Common myeloid progenitor, CD34-positive (primary cell): ENCODE measurements at regions not wholly inside any gene's neighbourhood (a gene's known extent, or its start where the extent isn't known, plus 50 kb on each side); places are given as distances from the start of the nearest gene placed in this dataset.

Experiments used
- CTCF ChIA-PET: fragments of 350-600 bp; sonication (Branson Sonifier 250); formaldehyde crosslinking; loops from one replicate; lab custom pipeline; 2021; ENCODE audit warnings: antibody characterized with exemption; lab: Charles Lee
- POLR2A ChIA-PET: fragments of 350-600 bp; sonication (Branson Sonifier 250); formaldehyde crosslinking; loops from one replicate; lab custom pipeline; 2021; ENCODE audit warnings: antibody characterized with exemption; lab: Charles Lee
- DNase-seq, 3 donors: peaks; one replicate each; pipeline versions ENCODE4 v3.0.0 to v3.0.0-alpha.2; 2013
- H3K27ac ChIP-seq, 2 experiments: 1 replicate in 1 of 2; 2 replicates in 1 of 2; pipeline ENCODE4 v1.7.0; 2013; ENCODE audit warnings: inconsistent platforms in 2 of 2, low read length in 2 of 2, mild to moderate bottlenecking in 2 of 2, low read depth in 1 of 2, moderate library complexity in 1 of 2; ENCODE audit not compliant: severe bottlenecking in 2 of 2, insufficient read depth in 1 of 2, poor library complexity in 1 of 2
- H3K27me3 ChIP-seq, 5 experiments: replicated peaks in 2 of 5; 1 replicate in 3 of 5; 2 replicates in 2 of 5; pipeline versions ENCODE4 v1.6.1 to v1.7.0; 2013; ENCODE audit warnings: low read length in 4 of 5, mild to moderate bottlenecking in 2 of 5, moderate library complexity in 2 of 5, inconsistent platforms in 1 of 5; ENCODE audit not compliant: insufficient read depth in 5 of 5, control insufficient read depth in 4 of 5
- H3K36me3 ChIP-seq, 4 experiments: 1 replicate in 2 of 4; 2 replicates in 2 of 4; pipeline versions ENCODE4 v1.6.1 to v1.7.0; 2013; ENCODE audit warnings: low read length in 3 of 4, control low read depth in 1 of 4, mild to moderate bottlenecking in 1 of 4; ENCODE audit not compliant: control insufficient read depth in 4 of 4, insufficient read depth in 4 of 4
- H3K4me1 ChIP-seq, 4 experiments: 1 replicate in 3 of 4; 2 replicates in 1 of 4; pipeline versions ENCODE4 v1.6.1 to v1.7.1; 2013; ENCODE audit warnings: low read length in 3 of 4, mild to moderate bottlenecking in 3 of 4, control low read depth in 1 of 4, inconsistent platforms in 1 of 4, moderate library complexity in 1 of 4; ENCODE audit not compliant: control insufficient read depth in 4 of 4, insufficient read depth in 4 of 4; ENCODE audit errors: control extremely low read depth in 1 of 4
- H3K4me3 ChIP-seq, 7 experiments: 1 replicate in 4 of 7; 2 replicates in 3 of 7; pipeline versions ENCODE4 v1.5.1 to v1.7.0; 2013; ENCODE audit warnings: mild to moderate bottlenecking in 7 of 7, low read length in 6 of 7, moderate library complexity in 6 of 7, inconsistent platforms in 2 of 7, low read depth in 2 of 7, control low read depth in 1 of 7; ENCODE audit not compliant: insufficient read depth in 4 of 7, control insufficient read depth in 1 of 7; ENCODE audit errors: extremely low read depth in 1 of 7
- H3K9me3 ChIP-seq, 5 experiments: 1 replicate in 4 of 5; 2 replicates in 1 of 5; pipeline versions ENCODE4 v1.6.1 to v1.7.1; 2013; ENCODE audit warnings: low read length in 4 of 5, mild to moderate bottlenecking in 2 of 5, inconsistent platforms in 1 of 5, low read depth in 1 of 5, moderate library complexity in 1 of 5; ENCODE audit not compliant: control insufficient read depth in 4 of 5, insufficient read depth in 2 of 5; ENCODE audit errors: control extremely low read depth in 1 of 5
- WGBS: methylation state at CpG from one replicate; pipeline ENCODE4 v1.1.5; 2013; ENCODE audit not compliant: insufficient coverage; 5-methylcytosine and 5-hydroxymethylcytosine counted together

- CTCF ChIA-PET, result interaction anchor here (0.5 to 1.2 kb wide), 2 partner anchors 12 to 764 kb away, joined by 3 to 4 read pairs; no protein-coding TSS in a partner anchor
- Histone ChIP-seq H3K9me3 (no peaks in the 10 kb centered on the region), H3K4me3 (no peak overlapping the region), H3K4me1 (no peaks in the 10 kb centered on the region), H3K27ac (no peak overlapping the region), H3K27me3 (no peaks in the 10 kb centered on the region), H3K36me3 (no peaks in the 10 kb centered on the region)
- POLR2A ChIA-PET, result no interaction called here
- DNase-seq, result no peak
Measured at GRCh38 chr6:105561486-105561885, 158.6 kb upstream of the PREP start.

- ChIA-PET CTCF (interaction anchor here (1.2 kb wide), 1 partner anchor 11 kb away, joined by 3 read pairs; no protein-coding TSS in a partner anchor), POLR2A (no interaction called here)
- Histone ChIP-seq H3K4me1 (no peaks in the 10 kb centered on the region), H3K27me3 (no peaks in the 10 kb centered on the region), H3K36me3 (no peaks in the 10 kb centered on the region), H3K9me3 (no peaks in the 10 kb centered on the region), H3K27ac (no peak overlapping the region), H3K4me3 (no peak overlapping the region)
- DNase-seq, result no peak
- WGBS, result 100% methylated on average over 2 of the region's 2 CpGs
Measured at GRCh38 chr6:105560611-105561066, 157.8 kb upstream of the PREP start.

GRCh38 chr6:105557291-105557690 is 154.4 kb upstream of the PREP start:
- ChIA-PET CTCF (no interaction called here), POLR2A (no interaction called here)
- H3K27ac ChIP-seq, result no peak overlapping the region
- H3K27me3 ChIP-seq, result no peaks in the 10 kb centered on the region
- H3K4me1 ChIP-seq, result peaks cover 0 to 6% (median 0%) of the 10 kb centered on the region in 4 experiments
- no peaks in the 10 kb centered on the region for H3K36me3 ChIP-seq
- WGBS, result 100% methylated on average over 4 of the region's 4 CpGs
- no peak for DNase-seq
- no peaks in the 10 kb centered on the region for H3K9me3 ChIP-seq
- no peak overlapping the region for H3K4me3 ChIP-seq

GRCh38 chr6:105553171-105553570 is 150.3 kb upstream of the PREP start:
- Histone ChIP-seq H3K9me3 (no peaks in the 10 kb centered on the region), H3K27me3 (no peaks in the 10 kb centered on the region), H3K4me3 (no peak overlapping the region), H3K36me3 (no peaks in the 10 kb centered on the region), H3K27ac (no peak overlapping the region), H3K4me1 (peaks cover 0 to 6% (median 0%) of the 10 kb centered on the region in 4 experiments)
- 81% methylated on average over 5 of the region's 6 CpGs for WGBS
- peak in 1 of 3 donors; percentile 1 for DNase-seq
- ChIA-PET POLR2A (no interaction called here), CTCF (no interaction called here)

- Histone ChIP-seq H3K9me3 (no peaks in the 10 kb centered on the region), H3K36me3 (no peaks in the 10 kb centered on the region), H3K27me3 (no peaks in the 10 kb centered on the region), H3K27ac (no peak overlapping the region), H3K4me3 (no peak overlapping the region), H3K4me1 (peaks cover 0 to 6% (median 0%) of the 10 kb centered on the region in 4 experiments)
- 97% methylated on average over 3 of the region's 5 CpGs for WGBS
- POLR2A ChIA-PET, result interaction anchor here (0.6 kb wide), 1 partner anchor 97 kb away, joined by 3 read pairs; no protein-coding TSS in a partner anchor
- CTCF ChIA-PET, result no interaction called here
- no peak for DNase-seq
Measured at GRCh38 chr6:105550955-105551620, 148.2 kb upstream of the PREP start.

GRCh38 chr6:105546754-105547153 is 143.9 kb upstream of the PREP start:
- WGBS, result 100% methylated on average over 2 of the region's 2 CpGs
- no peak overlapping the region for H3K27ac ChIP-seq
- no peaks in the 10 kb centered on the region for H3K9me3 ChIP-seq
- no peaks in the 10 kb centered on the region for H3K36me3 ChIP-seq
- no peak for DNase-seq
- POLR2A ChIA-PET, result interaction anchor here (0.6 kb wide), 1 partner anchor 157 kb away, joined by 4 read pairs; no protein-coding TSS in a partner anchor
- H3K4me1 ChIP-seq, result no peaks in the 10 kb centered on the region
- no peak overlapping the region for H3K4me3 ChIP-seq
- no peaks in the 10 kb centered on the region for H3K27me3 ChIP-seq
- CTCF ChIA-PET, result no interaction called here

GRCh38 chr6:105545947-105546731 is 143.3 kb upstream of the PREP start:
- CTCF ChIA-PET, result no interaction called here
- POLR2A ChIA-PET, result interaction anchor here (0.6 kb wide), 1 partner anchor 157 kb away, joined by 4 read pairs; no protein-coding TSS in a partner anchor
- Histone ChIP-seq H3K27ac (no peak overlapping the region), H3K9me3 (no peaks in the 10 kb centered on the region), H3K4me3 (no peak overlapping the region), H3K4me1 (no peaks in the 10 kb centered on the region), H3K27me3 (no peaks in the 10 kb centered on the region), H3K36me3 (no peaks in the 10 kb centered on the region)
- no peak for DNase-seq
- 98% methylated on average over 8 of the region's 11 CpGs for WGBS
